Urothelium cell line (cell line): ENCODE measurements at regions not wholly inside any gene's neighbourhood (a gene's known extent, or its start where the extent isn't known, plus 50 kb on each side); places are given as distances from the start of the nearest gene placed in this dataset.
"Not testable (repeated sequence)": the region's sequence is repeated elsewhere in the genome, so short reads cannot be mapped to it uniquely, and the experiment has no call there.

Source experiments
- DNase-seq: peaks from one replicate; pipeline ENCODE4 v3.0.0; 2011; ENCODE audit warnings: low spot score, mixed read lengths
- FAIRE-seq: peaks from 2 replicates; lab custom pipeline; 2011; peaks lifted over from hg19 to GRCh38; lab: Jason Lieb, UNC

GRCh38 chr5:63230754-63231153 is 652.1 kb downstream of the LRRC70 start:
- DNase-seq (no peak), FAIRE-seq (no peak)

- FAIRE-seq: no peak
Observed at GRCh38 chr5:63228154-63228553, 649.5 kb downstream of the LRRC70 start.

GRCh38 chr5:63220244-63220643 is 641.6 kb downstream of the LRRC70 start:
- FAIRE-seq (no peak), DNase-seq (no peak)

More at GRCh38 chr5:63228154-63228553, 649.5 kb downstream of the LRRC70 start:
- DNase-seq: no peak

GRCh38 chr5:63217422-63217821 is 638.8 kb downstream of the LRRC70 start:
- DNase-seq (no peak), FAIRE-seq (no peak)

GRCh38 chr5:63213256-63213655 is 634.6 kb downstream of the LRRC70 start:
- FAIRE-seq (no peak), DNase-seq (no peak)

GRCh38 chr5:63211448-63212132 is 633.0 kb downstream of the LRRC70 start:
- FAIRE-seq: no peak
- no peak for DNase-seq

GRCh38 chr5:63205976-63206375 is 627.4 kb downstream of the LRRC70 start:
- no peak for DNase-seq
- FAIRE-seq: no peak

GRCh38 chr5:63201738-63202137 is 623.1 kb downstream of the LRRC70 start:
- DNase-seq (no peak), FAIRE-seq (no peak)

- DNase-seq: no peak
- no peak for FAIRE-seq
Observed at GRCh38 chr5:63194126-63194525, 615.5 kb downstream of the LRRC70 start.

GRCh38 chr5:63180190-63180589 is 601.6 kb downstream of the LRRC70 start:
- FAIRE-seq, DNase-seq: not testable (repeated sequence)

- no peak for FAIRE-seq
- DNase-seq: no peak
Observed at GRCh38 chr5:63175850-63176249, 597.2 kb downstream of the LRRC70 start.

- FAIRE-seq (no peak), DNase-seq (no peak)
Observed at GRCh38 chr5:63170486-63170885, 591.9 kb downstream of the LRRC70 start.

- no peak for FAIRE-seq
Observed at GRCh38 chr5:63164838-63165535, 586.4 kb downstream of the LRRC70 start.

GRCh38 chr5:63164339-63164738 is 585.7 kb downstream of the LRRC70 start:
- DNase-seq: no peak
- FAIRE-seq: no peak

More at GRCh38 chr5:63164838-63165535, 586.4 kb downstream of the LRRC70 start:
- no peak for DNase-seq

GRCh38 chr5:63155310-63155631 is 576.7 kb downstream of the LRRC70 start:
- no peak for FAIRE-seq
- no peak for DNase-seq

- DNase-seq (no peak), FAIRE-seq (no peak)
Observed at GRCh38 chr5:63154476-63155309, 576.1 kb downstream of the LRRC70 start.

GRCh38 chr5:63152871-63153270 is 574.3 kb downstream of the LRRC70 start:
- FAIRE-seq: no peak

GRCh38 chr5:63145167-63145566 is 566.5 kb downstream of the LRRC70 start:
- FAIRE-seq: no peak
- no peak for DNase-seq

More at GRCh38 chr5:63152871-63153270, 574.3 kb downstream of the LRRC70 start:
- DNase-seq: no peak

- no peak for DNase-seq
Observed at GRCh38 chr5:63141591-63141990, 563.0 kb downstream of the LRRC70 start.

GRCh38 chr5:63135291-63135690 is 556.7 kb downstream of the LRRC70 start:
- no peak for DNase-seq
- no peak for FAIRE-seq

More at GRCh38 chr5:63141591-63141990, 563.0 kb downstream of the LRRC70 start:
- FAIRE-seq: no peak

GRCh38 chr5:63131626-63132285 is 553.1 kb downstream of the LRRC70 start:
- FAIRE-seq: peak; percentile 84

More at GRCh38 chr5:63131626-63132285, 553.1 kb downstream of the LRRC70 start:
- peak; percentile 48 for DNase-seq
